Colonic mucosa (tissue), 4 donors: ENCODE measurements at regions not wholly inside any gene's neighbourhood (a gene's known extent, or its start where the extent isn't known, plus 50 kb on each side); places are given as distances from the start of the nearest gene placed in this dataset.

Experiments
- DNase-seq: peaks from one replicate; pipeline ENCODE4 v3.0.0-alpha.2; 2020
- H3K27ac ChIP-seq: fragments of 200-600 bp; one replicate; pipeline ENCODE4 v1.8.0; 2021
- H3K27me3 ChIP-seq: fragments of 200-600 bp; one replicate; pipeline ENCODE4 v1.8.0; 2021
- H3K36me3 ChIP-seq: fragments of 200-600 bp; one replicate; pipeline ENCODE4 v1.8.0; 2021
- H3K4me1 ChIP-seq: fragments of 200-600 bp; one replicate; pipeline ENCODE4 v1.8.0; 2021; ENCODE audit warnings: mild to moderate bottlenecking
- H3K4me3 ChIP-seq: fragments of 200-600 bp; one replicate; pipeline ENCODE4 v1.8.0; 2021
- H3K9ac ChIP-seq, 2 donors: one replicate each; pipeline ENCODE4 v1.7.0; 2013; ENCODE audit warnings: control low read depth in 2 of 2, low read depth in 2 of 2, low read length in 2 of 2
- H3K9me3 ChIP-seq: fragments of 200-600 bp; one replicate; pipeline ENCODE4 v1.8.0; 2021
- CTCF ChIP-seq: fragments of 200-600 bp; IDR thresholded peaks from one replicate; pipeline ENCODE4 v1.8.0; 2022; ENCODE audit warnings: antibody characterized with exemption, mild to moderate bottlenecking
- intact Hi-C: fragments of 100-400 bp; cut with DNase I; formaldehyde crosslinking; loops from one replicate; pipeline ENCODE4 v1.14.1; 2022
- donor health status: healthy.
- donor health status: DM: no; HTN: no; CAD: no.
- donor health status: DM: no; HTN: no; CAD: no.

GRCh38 chr4:23674694-23675093 lies 215.2 kb downstream of the PPARGC1A start:
- H3K27me3 ChIP-seq: no peaks in the 10 kb centered on the region
- no peak for TF ChIP-seq CTCF
- H3K4me1 ChIP-seq: no peaks in the 10 kb centered on the region
- intact Hi-C loops: no loop called here
- no peaks in the 10 kb centered on the region for H3K9me3 ChIP-seq
- no peak for DNase-seq
- H3K9ac ChIP-seq: no peak overlapping the region
- no peak overlapping the region for H3K27ac ChIP-seq
- H3K36me3 ChIP-seq: no peaks in the 10 kb centered on the region
- no peak overlapping the region for H3K4me3 ChIP-seq

GRCh38 chr4:23667659-23668058 lies 222.2 kb downstream of the PPARGC1A start:
- intact Hi-C loops: no loop called here
- H3K36me3 ChIP-seq: no peaks in the 10 kb centered on the region
- H3K9me3 ChIP-seq: no peaks in the 10 kb centered on the region
- no peaks in the 10 kb centered on the region for H3K4me1 ChIP-seq
- no peak for DNase-seq
- H3K27ac ChIP-seq: no peak overlapping the region
- no peak overlapping the region for H3K4me3 ChIP-seq
- H3K27me3 ChIP-seq: no peaks in the 10 kb centered on the region
- TF ChIP-seq CTCF: no peak
- H3K9ac ChIP-seq: no peak overlapping the region

- DNase-seq: no peak
- no peaks in the 10 kb centered on the region for H3K9me3 ChIP-seq
- no peak for TF ChIP-seq CTCF
- H3K27me3 ChIP-seq: no peaks in the 10 kb centered on the region
- H3K36me3 ChIP-seq: no peaks in the 10 kb centered on the region
- H3K4me3 ChIP-seq: no peak overlapping the region
- intact Hi-C loops: no loop called here
- H3K9ac ChIP-seq: no peak overlapping the region
- no peak overlapping the region for H3K27ac ChIP-seq
- H3K4me1 ChIP-seq: no peaks in the 10 kb centered on the region
These were observed 229.0 kb downstream of the PPARGC1A start for GRCh38 chr4:23660865-23661264.

GRCh38 chr4:23654791-23655190 lies 235.1 kb downstream of the PPARGC1A start:
- TF ChIP-seq CTCF: no peak
- DNase-seq: no peak
- no peak overlapping the region for H3K9ac ChIP-seq
- H3K36me3 ChIP-seq: no peaks in the 10 kb centered on the region
- H3K27ac ChIP-seq: no peak overlapping the region
- intact Hi-C loops: no loop called here
- no peaks in the 10 kb centered on the region for H3K9me3 ChIP-seq
- H3K4me1 ChIP-seq: no peaks in the 10 kb centered on the region
- no peaks in the 10 kb centered on the region for H3K27me3 ChIP-seq
- no peak overlapping the region for H3K4me3 ChIP-seq

GRCh38 chr4:23648854-23649596 lies 240.8 kb downstream of the PPARGC1A start:
- TF ChIP-seq CTCF: no peak
- no peaks in the 10 kb centered on the region for H3K9me3 ChIP-seq
- H3K27me3 ChIP-seq: no peaks in the 10 kb centered on the region
- intact Hi-C loops: no loop called here
- H3K4me1 ChIP-seq: no peaks in the 10 kb centered on the region
- H3K9ac ChIP-seq: no peak overlapping the region
- no peak overlapping the region for H3K4me3 ChIP-seq
- DNase-seq: peak; percentile 28
- H3K36me3 ChIP-seq: no peaks in the 10 kb centered on the region
- peak overlapping the region; percentile 19 for H3K27ac ChIP-seq
